Endothelial cell of umbilical vein (primary cell): ENCODE measurements at regions not wholly inside any gene's neighbourhood (a gene's known extent, or its start where the extent isn't known, plus 50 kb on each side); places are given as distances from the start of the nearest gene placed in this dataset.

Experiments
- BruUV-seq: library from RNA; stranded (reverse); fragments of 400-500 nt; replicated peaks from 2 replicates; lab custom pipeline; 2021; lab: Mats Ljungman, UMichigan
- CTCF ChIA-PET: fragments of 300-600, 350-600 bp; sonication (Branson Sonifier 250); formaldehyde crosslinking; loops from one replicate; lab custom pipeline; 2021; ENCODE audit warnings: antibody characterized with exemption, inconsistent platforms; lab: Charles Lee
- POLR2A ChIA-PET: fragments of 300-600, 350-600 bp; sonication (Branson Sonifier 250); formaldehyde crosslinking; loops from one replicate; lab custom pipeline; 2021; ENCODE audit warnings: antibody characterized with exemption, inconsistent platforms; lab: Charles Lee
- DNase-seq: peaks from one replicate; pipeline ENCODE4 v3.0.0-alpha.2; 2011; ENCODE audit warnings: low read depth, low spot score
- FAIRE-seq: peaks from 2 replicates; lab custom pipeline; 2011; peaks lifted over from hg19 to GRCh38; lab: Jason Lieb, UNC
- H2AFZ ChIP-seq: 2 replicates; pipeline ENCODE4 v1.6.0; 2012; ENCODE audit warnings: low read depth, low read length, control low read depth, inconsistent platforms
- H3K27ac ChIP-seq: 2 replicates; pipeline ENCODE4 v1.5.1; 2011; ENCODE audit warnings: low read depth, mild to moderate bottlenecking, control low read depth, low read length, moderate library complexity; ENCODE audit not compliant: insufficient read depth
- H3K27me3 ChIP-seq, 2 experiments: 2 replicates each; pipeline versions ENCODE4 v1.6.0 to v1.6.1; 2011; ENCODE audit warnings: low read length in 2 of 2, mixed read lengths in 1 of 2; ENCODE audit not compliant: control insufficient read depth in 2 of 2, insufficient read depth in 2 of 2
- H3K36me3 ChIP-seq, 2 experiments: 2 replicates in 1 of 2; 3 replicates in 1 of 2; pipeline ENCODE4 v1.5.1; 2011; ENCODE audit warnings: low read length in 2 of 2, mild to moderate bottlenecking in 1 of 2, moderate library complexity in 1 of 2; ENCODE audit not compliant: control insufficient read depth in 2 of 2, insufficient read depth in 2 of 2; ENCODE audit errors: extremely low read depth in 1 of 2
- H3K4me1 ChIP-seq: 3 replicates; pipeline ENCODE4 v1.5.1; 2011; ENCODE audit warnings: mild to moderate bottlenecking, low read length; ENCODE audit not compliant: control insufficient read depth, insufficient read depth; ENCODE audit errors: extremely low read depth
- H3K4me2 ChIP-seq: 2 replicates; pipeline ENCODE4 v1.6.1; 2011; ENCODE audit warnings: low read length, control low read depth, mixed read lengths; ENCODE audit not compliant: insufficient read depth
- H3K4me3 ChIP-seq, 3 experiments: fragments of 200-600 bp in 1 of 3; sonication (generic), shearing (Covaris generic) in 1 of 3; replicated peaks in 1 of 3; 2 replicates each; pipeline ENCODE4 v1.5.1; 2011 to 2016; ENCODE audit warnings: control low read depth in 3 of 3, low read length in 3 of 3, mild to moderate bottlenecking in 2 of 3, inconsistent platforms in 1 of 3, low read depth in 1 of 3, moderate library complexity in 1 of 3; ENCODE audit not compliant: insufficient read depth in 1 of 3
- H3K79me2 ChIP-seq: 2 replicates; pipeline ENCODE4 v1.6.0; 2012; ENCODE audit warnings: low read length, inconsistent platforms; ENCODE audit not compliant: control insufficient read depth, insufficient read depth
- H3K9ac ChIP-seq: replicated peaks from 2 replicates; pipeline ENCODE3; 2011; ENCODE audit warnings: low read length, control low read depth; ENCODE audit not compliant: insufficient read depth; ENCODE audit errors: extremely low read depth
- H3K9me1 ChIP-seq: replicated peaks from 3 replicates; pipeline ENCODE4 v1.6.0; 2011; ENCODE audit warnings: mild to moderate bottlenecking, low read length; ENCODE audit not compliant: control insufficient read depth, insufficient read depth; ENCODE audit errors: extremely low read depth
- H3K9me3 ChIP-seq: replicated peaks from 2 replicates; pipeline ENCODE4 v1.5.1; 2012; ENCODE audit warnings: low read length, inconsistent platforms; ENCODE audit not compliant: control insufficient read depth, insufficient read depth
- H4K20me1 ChIP-seq: replicated peaks from 2 replicates; pipeline ENCODE3; 2011; ENCODE audit warnings: mild to moderate bottlenecking, low read length; ENCODE audit not compliant: control insufficient read depth, insufficient read depth; ENCODE audit errors: extremely low read depth
- CTCF ChIP-seq, 2 donors: IDR thresholded peaks; 1 replicate in 1 of 2; 2 replicates in 1 of 2; pipeline ENCODE4 v1.5.1; 2011; ENCODE audit warnings: low read length in 2 of 2, mild to moderate bottlenecking in 2 of 2, moderate library complexity in 2 of 2, control low read depth in 1 of 2, inconsistent platforms in 1 of 2, low read depth in 1 of 2; ENCODE audit not compliant: insufficient read depth in 1 of 2; ENCODE audit errors: extremely low read depth in 1 of 2
- EZH2 ChIP-seq: IDR thresholded peaks from 2 replicates; pipeline ENCODE4 v1.6.1; 2012; ENCODE audit warnings: borderline replicate concordance, low read depth, mild to moderate bottlenecking, moderate library complexity, low read length, inconsistent platforms; ENCODE audit not compliant: severe bottlenecking
- FOS ChIP-seq: IDR thresholded peaks from 2 replicates; pipeline ENCODE4 v1.6.1; 2011; ENCODE audit warnings: mild to moderate bottlenecking, low read length, moderate library complexity, borderline replicate concordance; ENCODE audit not compliant: insufficient read depth
- GATA2 ChIP-seq: IDR thresholded peaks from 2 replicates; pipeline ENCODE4 v1.7.0; 2011; ENCODE audit warnings: low read depth, mild to moderate bottlenecking, moderate library complexity, mixed read lengths, low read length; ENCODE audit not compliant: insufficient read length, insufficient read depth
- JUN ChIP-seq: IDR thresholded peaks from 2 replicates; pipeline ENCODE4 v1.6.1; 2011; ENCODE audit warnings: borderline replicate concordance, low read depth; ENCODE audit not compliant: insufficient read length, insufficient read depth
- MAX ChIP-seq: IDR thresholded peaks from 2 replicates; pipeline ENCODE4 v1.6.1; 2011; ENCODE audit not compliant: insufficient read depth, insufficient read length
- MYC ChIP-seq: IDR thresholded peaks from one replicate; pipeline ENCODE4 v1.6.1; 2011; ENCODE audit warnings: mild to moderate bottlenecking, low read depth, low read length
- POLR2A ChIP-seq: IDR thresholded peaks from 2 replicates; pipeline ENCODE4 v1.6.1; 2012; ENCODE audit warnings: low read depth, mild to moderate bottlenecking, control low read depth, low read length
- POLR2AphosphoS5 ChIP-seq: IDR thresholded peaks from 2 replicates; pipeline ENCODE4 v1.6.1; 2012; ENCODE audit warnings: low read depth, mild to moderate bottlenecking, control low read depth, low read length, moderate library complexity; ENCODE audit not compliant: insufficient read depth
- dilution Hi-C: fragments of 300-500 bp; cut with MboI; formaldehyde crosslinking; loops from one replicate; pipeline ENCODE4 v1.15.0; 2019; ENCODE audit warnings: low sequenced_read_pairs; ENCODE audit not compliant: extremely low pct_ligation_motif_present
- intact Hi-C: fragments of 100-400 bp; cut with micrococcal nuclease; formaldehyde crosslinking; loops from one replicate; pipeline ENCODE4 v1.10.0; 2022

GRCh38 chr1:173302890-173303829 is 96.0 kb upstream of the TNFSF4 start:
- DNase-seq (no peak), FAIRE-seq (no peak)
- CTCF ChIA-PET = no interaction called here
- Histone ChIP-seq H3K79me2 (no peaks in the 10 kb centered on the region), H2AFZ (no peak overlapping the region), H3K27me3 (peaks cover 0 to 2% of the 10 kb centered on the region in 2 experiments), H3K4me1 (no peaks in the 10 kb centered on the region), H3K9me3 (no peaks in the 10 kb centered on the region), H3K9ac (no peak overlapping the region), H4K20me1 (no peaks in the 10 kb centered on the region), H3K4me3 (no peak overlapping the region), H3K9me1 (no peaks in the 10 kb centered on the region), H3K36me3 (no peaks in the 10 kb centered on the region), H3K4me2 (no peak overlapping the region), H3K27ac (no peak overlapping the region)
- dilution Hi-C loops (no loop called here), intact Hi-C loops (no loop called here)
- no peak for TF ChIP-seq GATA2
- TF ChIP-seq MAX = no peak
- no peak for TF ChIP-seq MYC
- no peak for TF ChIP-seq POLR2A
- no peak for TF ChIP-seq JUN
- TF ChIP-seq POLR2AphosphoS5 = no peak
- BruUV-seq = no TSS peak
- POLR2A ChIA-PET = no interaction called here

GRCh38 chr1:173303984-173304383 is 96.9 kb upstream of the TNFSF4 start:
- H3K9ac ChIP-seq = no peak overlapping the region
- H2AFZ ChIP-seq = no peak overlapping the region
- H3K27ac ChIP-seq = no peak overlapping the region
- H3K4me1 ChIP-seq = no peaks in the 10 kb centered on the region
- H3K9me1 ChIP-seq = no peaks in the 10 kb centered on the region
- dilution Hi-C loops = no loop called here
- H3K36me3 ChIP-seq = no peaks in the 10 kb centered on the region
- H3K79me2 ChIP-seq = no peaks in the 10 kb centered on the region
- H3K4me3 ChIP-seq = no peak overlapping the region
- TF ChIP-seq POLR2A (no peak), EZH2 (no peak), FOS (no peak), MAX (no peak), GATA2 (no peak), MYC (no peak), JUN (no peak), CTCF (IDR thresholded peaks at IDR 0.05; ENCODE audit: extremely low read depth in 1 of 2, insufficient read depth in 1 of 2, low read depth in 1 of 2, low read length in 2 of 2) (no peak), POLR2AphosphoS5 (no peak)
- no peaks in the 10 kb centered on the region for H3K9me3 ChIP-seq
- DNase-seq = no peak
- H4K20me1 ChIP-seq = no peaks in the 10 kb centered on the region
- no peak for FAIRE-seq
- ChIA-PET POLR2A (no interaction called here), CTCF (no interaction called here)
- H3K27me3 ChIP-seq = peaks cover 0 to 2% of the 10 kb centered on the region in 2 experiments
- no peak overlapping the region for H3K4me2 ChIP-seq
- intact Hi-C loops = no loop called here
- BruUV-seq = no TSS peak
